DMS79 (cell line): ENCODE measurements at regions not wholly inside any gene's neighbourhood (a gene's known extent, or its start where the extent isn't known, plus 50 kb on each side); places are given as distances from the start of the nearest gene placed in this dataset.
"Not testable (repeated sequence)": the region's sequence is repeated elsewhere in the genome, so short reads cannot be mapped to it uniquely, and the experiment has no call there.

Source experiments
- DNase-seq: peaks from one replicate; lab custom pipeline; 2025; lab: John Stamatoyannopoulos, UW

DNA sequence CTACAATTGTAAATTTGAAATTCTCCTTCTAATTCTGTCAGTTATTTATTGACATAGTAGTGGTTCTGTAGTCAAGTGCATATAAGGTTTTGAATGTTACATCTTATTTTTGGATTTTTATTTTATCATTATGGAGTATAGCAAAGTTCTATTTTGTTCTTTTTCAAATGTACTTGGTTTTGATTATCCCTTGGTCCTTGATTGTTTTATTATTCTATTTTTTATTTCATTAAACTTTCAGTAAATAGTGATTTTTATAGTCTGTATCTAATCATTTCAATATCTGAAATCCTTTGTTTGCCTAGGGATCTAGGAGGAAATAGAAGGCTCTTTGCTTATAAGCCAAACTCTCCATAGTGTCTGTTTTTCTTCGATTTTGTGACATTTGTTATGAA lies 87.8 kb downstream of the HFE start:
- DNase-seq = no peak

DNA sequence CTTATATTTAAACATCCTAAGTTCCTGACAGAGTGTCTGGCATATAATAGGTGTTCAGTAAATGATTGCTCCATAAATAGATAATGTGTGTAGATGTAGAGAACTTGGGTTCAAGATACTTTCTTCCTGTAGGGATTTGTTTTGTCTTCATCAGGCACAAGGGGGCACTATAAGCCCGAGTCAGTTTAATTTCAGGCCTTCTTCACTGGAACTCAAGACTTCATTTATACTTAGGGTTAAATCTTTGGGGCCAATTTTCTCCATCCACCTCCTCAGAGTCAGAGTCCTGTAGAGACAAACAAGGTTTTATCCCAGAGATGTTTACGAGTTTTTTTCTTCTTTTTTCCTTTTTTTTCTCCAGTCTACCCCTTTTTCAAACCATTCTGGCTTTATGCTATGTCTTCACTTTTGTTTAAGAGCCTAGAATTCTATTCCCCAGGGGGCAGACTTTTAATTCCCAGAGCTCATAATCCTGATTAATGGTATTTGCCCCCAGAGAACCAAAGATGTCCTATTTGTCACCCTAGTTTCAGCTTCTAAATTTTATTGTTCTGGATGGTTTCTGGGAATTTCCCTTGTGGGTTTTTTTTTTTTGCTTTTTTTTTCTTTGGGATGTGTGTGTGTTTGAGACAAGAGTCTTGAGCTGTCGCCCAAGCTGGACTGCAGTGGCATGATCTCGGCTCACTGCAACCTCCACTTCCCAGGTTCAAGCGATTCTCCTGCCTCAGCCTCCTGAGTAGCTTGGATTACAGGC lies 88.4 kb downstream of the HFE start:
- DNase-seq = no peak

DNA sequence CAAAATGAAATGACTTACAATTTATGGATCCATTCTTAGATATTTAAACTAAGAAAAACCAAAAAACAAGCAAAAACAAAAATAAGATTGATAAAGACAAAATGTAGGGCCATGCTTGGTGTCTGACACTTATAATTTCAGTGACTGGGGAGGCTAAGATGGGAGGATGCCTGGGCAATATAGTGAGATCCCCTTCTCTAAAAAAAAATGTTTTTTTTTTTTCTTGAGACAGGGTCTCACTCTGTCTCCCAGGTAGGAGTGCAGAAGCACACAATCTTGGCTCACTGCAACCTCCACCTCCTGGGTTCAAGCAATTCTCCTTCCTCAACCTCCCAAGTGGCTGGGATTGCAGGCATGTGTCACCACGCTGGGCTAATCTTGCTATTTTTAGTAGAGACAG lies 92.4 kb downstream of the HFE start:
- DNase-seq = no peak

DNA sequence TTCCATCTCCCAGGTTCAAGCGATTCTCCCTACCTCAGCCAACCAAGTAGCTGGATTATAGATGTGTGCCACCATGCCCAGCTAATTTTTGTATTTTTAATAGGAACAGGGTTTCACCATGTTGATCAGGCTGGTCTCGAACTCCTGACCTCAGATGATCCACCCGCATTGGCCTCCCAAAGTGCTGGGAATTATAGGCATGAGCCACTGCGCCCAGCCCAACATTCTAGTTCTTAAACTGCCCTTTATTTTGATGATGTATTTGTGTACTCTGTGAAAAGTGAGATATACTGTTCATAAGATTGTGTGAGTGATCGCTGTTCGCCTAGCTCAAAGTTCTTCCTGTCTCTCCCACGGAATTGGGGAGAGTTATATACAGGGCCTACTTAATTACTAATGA lies 93.1 kb downstream of the HFE start:
- DNase-seq = no peak

DNA sequence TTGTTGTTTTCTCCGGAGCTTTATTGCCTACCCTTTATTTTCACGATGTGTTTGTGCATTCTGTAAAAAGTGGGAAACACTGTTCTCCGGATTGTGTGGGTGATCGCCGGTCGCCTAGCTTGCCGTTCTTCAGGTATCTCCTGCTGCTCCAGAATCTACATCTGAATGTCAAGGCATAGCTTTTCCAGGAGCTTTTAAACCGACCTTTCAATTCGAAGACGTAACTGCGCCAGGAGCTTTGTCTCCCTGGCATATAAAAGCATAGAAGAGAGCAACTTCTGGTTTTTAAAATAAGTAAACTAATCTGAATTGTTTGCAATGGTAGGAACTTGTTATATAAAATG lies 96.0 kb downstream of the HFE start:
- no peak for DNase-seq

DNA sequence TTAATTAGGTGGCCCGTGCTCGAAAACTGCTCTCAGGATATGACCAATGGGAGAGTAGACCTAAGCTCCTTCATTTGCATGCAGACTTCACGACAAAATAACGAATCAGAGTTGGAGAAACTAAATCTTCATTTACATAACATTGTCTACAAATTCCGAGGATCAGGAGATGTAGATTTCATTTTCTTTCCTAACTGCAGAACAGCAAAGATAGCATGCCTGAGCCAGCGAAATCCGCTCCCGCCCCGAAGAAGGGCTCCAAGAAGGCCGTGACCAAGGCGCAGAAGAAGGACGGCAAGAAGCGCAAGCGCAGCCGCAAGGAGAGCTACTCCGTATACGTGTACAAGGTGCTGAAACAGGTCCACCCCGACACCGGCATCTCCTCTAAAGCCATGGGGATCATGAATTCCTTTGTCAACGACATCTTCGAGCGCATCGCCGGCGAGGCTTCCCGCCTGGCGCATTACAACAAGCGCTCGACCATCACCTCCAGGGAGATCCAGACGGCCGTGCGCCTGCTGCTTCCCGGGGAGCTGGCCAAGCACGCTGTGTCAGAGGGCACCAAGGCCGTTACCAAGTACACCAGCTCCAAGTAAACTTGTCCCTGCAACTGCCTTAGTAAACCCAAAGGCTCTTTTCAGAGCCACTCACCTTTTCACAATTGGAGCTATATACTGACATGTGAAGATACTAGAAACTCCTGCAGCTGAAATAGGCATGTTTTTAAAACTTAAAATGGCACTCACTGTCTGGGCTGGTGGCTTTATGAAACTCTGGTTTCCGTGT lies 96.5 kb downstream of the HFE start:
- no peak for DNase-seq

DNA sequence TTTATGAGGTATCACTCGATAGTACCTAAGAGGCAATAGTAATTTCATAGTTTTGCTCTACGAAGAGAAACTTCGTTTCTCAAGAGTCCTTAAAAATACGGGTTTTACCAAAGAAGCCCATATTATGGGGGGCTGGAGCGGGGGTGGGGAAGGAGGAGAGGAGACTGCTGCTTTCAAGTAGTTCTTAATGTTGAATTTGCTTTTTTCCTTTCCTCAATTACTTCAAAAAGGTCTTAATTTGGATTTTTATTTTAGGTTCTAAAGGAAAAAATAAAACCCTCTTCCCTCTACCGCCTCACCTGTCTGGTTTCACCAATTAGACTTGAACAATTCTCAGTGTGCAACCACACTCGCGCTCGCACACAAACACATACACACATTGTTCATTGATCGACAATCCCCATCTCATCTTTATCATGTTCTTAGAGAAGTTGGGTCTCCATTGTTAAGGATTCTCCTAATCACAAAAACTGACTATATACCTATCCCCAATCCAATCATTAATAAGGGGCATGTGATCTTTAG lies 97.2 kb downstream of the HFE start:
- no peak for DNase-seq

DNA sequence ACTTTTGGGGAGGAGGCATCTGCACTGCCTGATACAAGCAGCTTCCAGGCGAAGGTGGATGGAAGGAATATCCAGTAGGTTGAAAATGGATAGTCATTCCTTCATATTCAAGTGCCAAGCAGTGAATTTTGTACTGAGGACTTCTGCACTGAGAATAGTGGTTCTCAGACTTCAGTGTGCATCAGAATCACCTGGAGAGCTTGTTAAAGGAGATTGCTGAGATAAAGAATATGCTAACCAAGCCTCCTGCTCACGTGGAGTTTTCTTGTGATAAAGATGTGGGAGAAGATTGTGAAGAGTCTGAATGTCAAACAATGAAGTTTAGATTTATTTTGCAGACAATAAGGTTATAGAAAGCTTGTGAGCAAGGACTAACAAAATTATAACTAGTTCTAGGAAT lies 97.8 kb downstream of the HFE start:
- no peak for DNase-seq

DNA sequence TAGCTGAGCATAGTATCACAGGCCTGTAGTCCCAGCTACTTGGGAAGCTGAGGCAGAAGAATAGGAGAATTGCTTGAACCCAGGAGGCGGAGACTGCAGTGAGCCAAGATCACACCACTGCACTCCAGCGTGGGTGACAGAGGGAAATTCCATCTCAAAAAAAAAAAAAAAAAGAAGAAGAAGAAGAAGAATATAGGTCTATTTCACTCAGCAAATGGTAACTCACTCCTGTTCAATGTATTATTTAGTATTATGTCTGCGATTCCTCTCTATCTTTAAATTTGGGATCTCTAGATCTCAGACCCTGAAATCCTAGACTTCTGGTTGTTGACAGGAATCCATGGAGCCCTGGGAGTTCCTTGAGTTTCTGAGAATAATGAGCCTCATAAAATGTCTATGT lies 98.6 kb downstream of the HFE start:
- DNase-seq = no peak

DNA sequence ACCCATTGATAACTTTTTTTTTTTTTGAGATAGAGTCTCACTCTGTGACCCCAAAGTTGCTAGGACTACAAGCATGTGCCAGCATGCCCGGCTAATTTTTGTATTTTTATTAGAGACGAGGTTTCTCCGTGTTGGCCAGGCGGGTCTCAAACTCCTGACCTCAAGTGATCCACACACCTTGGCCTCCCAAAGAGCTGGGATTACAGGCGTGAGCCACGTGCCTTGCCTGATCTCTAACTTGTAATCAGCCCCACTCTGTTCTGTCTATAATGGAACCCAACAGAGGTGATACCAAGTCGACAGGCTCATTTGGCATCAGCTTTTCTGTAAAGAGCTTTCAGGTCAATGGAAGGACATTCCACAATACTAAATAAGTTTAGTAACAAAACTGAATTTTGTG lies 99.4 kb downstream of the HFE start:
- DNase-seq = no peak

DNA sequence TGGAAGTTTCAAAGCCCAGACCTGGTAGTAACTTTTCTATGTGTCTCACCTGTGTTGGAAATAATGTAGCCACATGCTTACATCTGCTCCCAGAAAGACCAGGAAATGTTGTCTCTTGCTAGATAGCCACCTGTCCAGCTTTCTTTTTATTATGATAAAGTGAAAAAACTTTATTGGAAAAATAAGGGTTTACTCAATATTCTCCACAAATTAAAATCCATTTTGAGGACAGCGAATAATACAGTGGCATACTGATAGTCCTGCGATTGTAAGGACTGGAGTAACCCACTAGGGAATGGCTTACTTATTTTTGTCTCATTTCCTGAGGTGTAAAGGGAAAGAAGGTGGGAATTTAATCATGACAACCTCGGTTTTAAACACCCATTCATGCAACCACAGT lies 100.1 kb downstream of the HFE start:
- no peak for DNase-seq

DNA sequence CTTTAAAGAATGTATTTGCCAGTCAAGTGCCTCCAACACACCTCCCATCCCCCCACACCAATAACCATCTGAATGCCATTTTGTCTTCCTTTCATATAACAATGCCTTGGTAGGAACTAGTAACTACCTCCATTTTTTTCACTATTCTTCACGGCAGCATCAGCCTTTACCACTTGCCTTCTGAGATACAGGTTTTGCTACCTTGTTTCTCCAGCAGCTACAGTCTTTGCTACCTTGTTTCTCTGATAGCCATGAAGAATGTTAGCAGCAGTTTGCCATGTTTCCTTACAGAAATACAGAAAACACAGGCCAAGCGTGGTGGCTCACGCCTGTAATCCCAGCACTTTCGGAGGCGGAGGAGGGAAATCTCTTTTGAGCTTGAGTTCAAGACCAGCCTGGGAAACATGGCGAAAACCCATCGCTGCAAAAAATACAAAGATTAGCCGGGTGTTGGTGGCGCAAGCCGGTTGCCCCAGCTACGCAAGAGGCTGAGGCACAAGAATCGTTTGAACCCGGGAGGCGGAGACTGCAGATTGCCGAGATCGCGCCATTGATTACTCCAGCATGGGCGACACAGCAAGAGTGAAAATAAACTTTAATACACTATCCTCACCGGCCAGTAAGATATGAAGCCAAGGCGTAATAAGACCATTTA lies 100.9 kb downstream of the HFE start:
- no peak for DNase-seq

DNA sequence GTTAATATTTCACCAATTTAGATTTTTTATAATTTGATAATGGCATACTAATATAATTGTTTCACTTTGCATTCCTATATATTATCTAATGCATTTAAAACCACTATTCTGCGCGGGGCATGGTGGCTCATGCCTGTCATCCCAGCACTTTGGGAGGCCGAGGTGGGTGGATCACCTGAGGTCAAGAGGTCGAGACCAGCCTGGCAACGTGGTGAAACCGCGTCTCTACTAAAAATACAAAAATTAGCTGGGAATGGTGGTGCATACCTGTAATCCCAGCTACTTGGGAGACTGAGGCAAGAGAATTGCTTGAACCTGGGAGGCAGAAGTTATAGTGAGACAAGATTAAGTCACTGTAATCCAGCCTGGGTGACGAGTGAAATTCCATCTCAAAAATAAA lies 104.3 kb downstream of the HFE start:
- DNase-seq = not testable (repeated sequence)

DNA sequence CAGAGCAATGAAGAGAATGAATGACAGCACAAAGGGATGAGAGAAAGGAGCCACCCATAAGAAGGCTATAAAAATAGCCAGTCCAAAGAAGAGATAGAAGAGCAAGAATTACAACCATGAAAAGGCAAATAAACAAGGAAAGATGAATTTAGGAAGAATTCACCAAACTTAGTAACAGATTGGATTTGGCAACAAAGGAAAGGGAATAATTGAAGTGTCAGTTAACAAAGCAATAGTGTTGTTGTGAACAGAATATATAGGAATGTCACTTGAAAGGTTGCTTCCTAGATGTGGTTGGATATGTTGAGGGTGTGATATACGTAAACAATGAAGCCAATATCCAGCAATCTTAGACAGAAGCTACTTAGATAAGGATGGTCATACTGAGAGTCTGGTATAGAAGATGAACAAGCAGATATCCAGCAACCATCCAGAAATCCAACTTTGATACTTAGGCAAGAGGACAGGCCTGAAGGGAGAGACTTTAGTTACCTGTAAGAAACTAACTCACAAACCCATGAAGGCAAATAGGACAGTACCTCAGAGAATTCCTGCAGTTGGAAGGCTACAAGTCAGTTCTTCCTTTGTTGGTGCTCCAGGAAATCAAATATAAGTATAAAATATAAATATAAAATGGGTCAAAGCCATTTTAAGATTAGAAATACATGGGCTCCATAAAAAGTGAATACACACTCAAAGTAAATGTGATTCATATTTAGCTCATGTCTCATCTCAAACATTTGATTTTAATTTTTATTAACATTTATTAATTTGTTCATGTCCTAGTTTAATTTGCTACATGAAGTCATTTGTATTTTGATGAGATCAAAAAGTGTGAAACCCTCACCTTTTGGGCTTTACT lies 106.5 kb downstream of the HFE start:
- DNase-seq = no peak

DNA sequence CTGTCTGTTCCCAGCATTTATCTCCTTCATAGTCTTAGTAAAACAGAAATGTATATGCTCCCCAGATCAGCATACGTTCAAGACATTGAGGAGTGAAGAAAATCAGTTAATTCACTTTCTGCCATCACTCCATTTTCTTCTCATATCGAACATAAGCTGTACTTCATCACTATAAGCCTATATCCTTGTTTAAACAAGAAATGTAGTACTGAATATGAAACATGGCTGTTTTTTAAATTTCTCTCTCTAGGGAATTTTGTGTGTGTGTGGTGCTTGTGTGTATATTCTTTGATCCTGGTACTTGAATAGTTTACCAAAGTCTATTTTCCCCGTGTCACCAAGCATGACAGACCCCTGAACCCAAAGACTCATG lies 107.1 kb downstream of the HFE start:
- DNase-seq = no peak

DNA sequence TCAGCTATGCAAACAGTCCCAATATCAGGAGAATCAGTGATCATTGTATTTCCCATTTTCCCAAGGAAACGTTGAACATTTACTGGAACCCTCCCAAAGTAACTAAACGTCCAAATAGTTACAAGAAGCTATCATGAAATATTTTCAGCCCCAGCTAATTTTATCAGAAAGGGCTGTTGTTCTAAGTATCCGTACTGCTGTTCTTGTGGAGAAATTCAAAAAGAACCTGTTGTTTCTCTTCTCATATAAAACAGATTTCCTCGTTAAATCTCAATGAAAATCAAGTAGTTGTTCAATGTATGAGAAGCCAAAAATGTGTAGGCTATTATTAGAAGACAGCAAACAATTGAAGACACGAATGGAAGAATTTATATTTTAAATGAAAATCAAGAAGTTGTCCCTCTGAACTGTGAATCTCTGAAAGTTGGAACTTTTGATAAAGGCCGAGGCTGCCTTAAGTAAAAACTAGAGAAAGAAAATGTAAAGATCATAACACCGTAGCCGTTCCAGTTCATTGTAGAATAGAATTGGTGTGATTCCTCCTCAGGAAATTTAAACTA lies 107.7 kb downstream of the HFE start:
- no peak for DNase-seq

DNA sequence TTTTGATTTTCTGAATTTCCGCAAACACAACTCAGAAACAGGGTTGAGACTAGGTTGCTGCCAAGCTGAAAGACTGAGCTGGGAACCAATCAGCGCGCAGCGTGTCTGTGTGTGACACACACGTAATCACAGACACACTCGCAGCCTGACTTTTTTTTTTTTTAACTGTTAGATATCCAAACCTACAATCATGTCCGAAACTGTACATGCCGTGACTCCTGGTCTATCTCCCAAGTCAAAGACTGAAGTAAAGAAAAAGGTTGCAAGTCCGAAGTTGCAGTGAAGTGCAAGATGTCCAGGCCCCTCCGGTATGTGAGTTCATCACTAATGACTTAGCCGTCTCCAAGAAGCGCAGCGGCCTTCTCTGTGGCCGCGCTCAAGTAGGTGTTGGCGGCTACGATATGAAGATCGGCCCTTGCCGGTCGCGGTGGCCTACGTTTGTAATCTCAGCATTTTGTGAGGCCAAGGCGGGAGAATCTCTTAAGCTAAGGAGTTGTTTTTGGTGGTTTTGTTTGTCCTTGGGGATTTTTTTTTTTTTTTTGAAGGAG lies 108.2 kb downstream of the HFE start:
- no peak for DNase-seq

DNA sequence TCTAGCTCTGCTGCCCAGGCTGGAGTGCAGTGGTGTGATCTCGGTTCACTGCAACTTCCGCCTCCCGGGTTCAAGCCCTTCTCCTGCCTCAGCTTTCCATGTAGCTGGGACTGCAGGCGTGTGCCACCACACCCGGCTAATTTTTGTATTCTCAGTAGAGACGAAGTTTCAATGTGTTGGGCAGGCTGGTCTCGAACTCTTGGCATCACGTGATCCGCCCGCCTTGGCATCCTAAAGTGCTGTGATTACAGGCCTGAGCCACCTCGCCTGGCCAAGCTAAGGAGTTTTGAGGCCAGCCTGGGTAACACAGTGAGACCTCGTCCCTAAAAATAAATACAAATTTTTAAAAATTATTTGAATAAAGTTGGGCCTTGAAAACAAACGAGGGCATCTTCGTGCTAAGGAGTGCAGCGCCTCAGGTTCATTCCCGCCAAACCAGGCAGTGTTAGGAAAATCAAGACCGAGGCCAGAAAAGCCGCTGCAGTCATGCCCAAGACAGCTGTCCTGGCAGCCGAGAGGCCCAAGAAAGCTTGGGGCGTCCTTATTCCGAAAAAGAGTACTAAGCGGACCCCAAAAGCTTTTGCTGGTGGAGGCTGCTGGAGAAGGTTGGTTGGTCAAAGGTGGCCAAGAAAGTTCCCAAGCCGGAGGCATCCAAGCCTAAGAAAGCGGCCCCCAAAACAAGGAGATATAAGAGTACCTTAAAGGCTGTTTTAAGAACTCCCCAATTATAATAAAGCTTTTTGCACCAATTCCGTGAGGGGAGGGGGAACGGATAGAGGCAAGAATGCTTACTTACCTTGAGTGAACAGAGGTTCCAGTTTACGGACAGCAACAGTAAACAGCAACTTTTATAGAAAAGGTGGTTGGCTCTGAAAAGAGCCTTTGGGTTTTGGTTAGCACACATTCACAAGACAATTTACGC lies 109.0 kb downstream of the HFE start:
- no peak for DNase-seq

DNA sequence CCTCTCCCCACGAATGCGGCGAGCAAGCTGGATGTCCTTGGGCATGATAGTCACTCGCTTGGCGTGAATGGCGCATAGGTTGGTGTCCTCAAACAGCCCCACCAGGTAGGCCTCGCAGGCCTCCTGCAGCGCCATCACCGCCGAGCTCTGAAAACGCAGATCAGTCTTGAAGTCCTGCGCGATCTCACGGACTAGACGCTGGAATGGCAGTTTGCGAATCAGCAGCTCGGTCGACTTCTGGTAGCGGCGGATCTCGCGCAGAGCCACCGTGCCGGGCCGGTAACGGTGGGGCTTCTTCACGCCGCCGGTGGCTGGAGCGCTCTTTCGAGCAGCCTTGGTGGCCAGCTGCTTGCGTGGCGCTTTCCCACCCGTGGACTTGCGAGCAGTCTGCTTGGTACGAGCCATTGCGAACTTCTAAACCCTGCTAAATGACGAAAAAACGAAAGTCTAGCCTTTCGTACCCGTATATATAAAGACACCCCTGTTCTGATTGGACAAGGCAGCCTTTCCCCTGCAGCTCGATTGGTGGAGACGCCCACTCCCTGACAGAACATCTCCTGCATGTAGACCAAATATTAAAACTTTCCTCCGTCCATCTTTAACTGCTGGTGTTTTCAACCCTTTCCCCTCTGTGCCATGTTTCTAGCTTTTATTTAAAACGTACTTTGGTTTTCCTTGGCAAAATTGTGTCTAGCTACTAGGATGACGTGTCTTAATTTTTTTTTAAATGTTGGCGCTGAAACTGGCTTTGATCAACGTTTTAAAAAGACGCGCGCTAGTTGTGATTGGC lies 109.8 kb downstream of the HFE start:
- peak; percentile 65 for DNase-seq

DNA sequence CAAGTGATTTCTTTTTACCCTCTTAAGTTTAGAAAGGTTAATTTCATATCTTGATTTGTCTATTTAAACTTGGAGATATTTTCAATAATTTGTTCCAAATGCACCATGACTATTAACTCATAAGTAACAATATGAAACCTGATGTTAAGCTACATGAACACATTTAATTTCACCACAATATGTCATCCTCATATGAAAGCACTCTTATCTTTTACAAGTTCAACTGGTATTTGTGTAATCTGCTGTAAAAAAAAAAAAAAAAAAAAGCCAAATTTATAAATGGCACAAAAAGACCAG lies 110.4 kb downstream of the HFE start:
- DNase-seq = no peak
